ENCODE measurements at regions not wholly inside any gene's neighbourhood (a gene's known extent, or its start where the extent isn't known, plus 50 kb on each side); places are given as distances from the start of the nearest gene placed in this dataset.

DNA sequence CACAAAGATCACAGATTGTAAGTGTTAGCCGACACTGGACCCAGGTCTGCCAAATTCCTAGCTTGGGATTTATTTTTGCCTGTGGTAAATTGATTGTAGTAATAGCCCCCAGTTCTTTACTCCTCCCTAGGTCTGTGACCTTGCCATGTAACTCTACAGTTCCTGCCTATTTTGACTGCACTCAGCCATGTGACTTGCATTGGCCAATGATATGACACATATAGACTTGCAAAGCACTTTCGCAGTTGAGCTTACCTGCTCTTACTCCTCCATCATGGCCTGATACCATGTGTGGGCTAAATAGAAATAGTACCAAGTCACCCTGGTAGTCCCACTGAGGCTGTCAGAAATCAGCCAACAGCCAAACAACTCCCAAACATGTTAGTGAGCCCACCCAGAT is 240.3 kb downstream of the DUSP6 start:
- no peak overlapping the region for H2AFZ ChIP-seq (ENCODE audit: insufficient read depth, low read length, poor library complexity)
- H3K36me3 ChIP-seq (ENCODE audit: control insufficient read depth in 1 of 2, insufficient read depth in 2 of 2, low read length in 2 of 2) = no peaks in the 10 kb centered on the region
- no peaks in the 10 kb centered on the region for H3K9me3 ChIP-seq (ENCODE audit: insufficient read depth, low read depth, low read length)
- WGBS (ENCODE audit: extremely low coverage, insufficient coverage, insufficient read length) = no CpG with 5 or more reads among the region's 2 CpGs
- H3K79me2 ChIP-seq (ENCODE audit: control insufficient read depth, insufficient read depth, low read length, poor library complexity) = no peaks in the 10 kb centered on the region
- no peak overlapping the region for H3K4ac ChIP-seq (ENCODE audit: low read depth, low read length)
- H3K4me3 ChIP-seq (ENCODE audit: low read depth, low read length) = no peak overlapping the region
- H3K4me2 ChIP-seq (ENCODE audit: low read length) = no peak overlapping the region
- no peak overlapping the region for H4K91ac ChIP-seq (ENCODE audit: low read depth, low read length)
- no peaks in the 10 kb centered on the region for H3K4me1 ChIP-seq (ENCODE audit: control insufficient read depth in 1 of 2, insufficient read depth in 2 of 2, low read length in 2 of 2)
- no peak overlapping the region for H4K12ac ChIP-seq (ENCODE audit: low read depth, low read length)
- no peak overlapping the region for H2BK120ac ChIP-seq (ENCODE audit: insufficient read depth, low read length, poor library complexity)
- H3K23ac ChIP-seq (ENCODE audit: low read length) = no peak overlapping the region
- no peak for DNase-seq
- no peaks in the 10 kb centered on the region for H3K27me3 ChIP-seq (ENCODE audit: insufficient read depth, low read length)
- H3K18ac ChIP-seq (ENCODE audit: low read length) = no peak overlapping the region
- no peak overlapping the region for H3K14ac ChIP-seq (ENCODE audit: low read length)
- no peak overlapping the region for H2BK5ac ChIP-seq (ENCODE audit: low read depth, low read length, poor library complexity)
- H3K27ac ChIP-seq (ENCODE audit: low read depth, low read length) = no peak overlapping the region
- H3K9ac ChIP-seq (ENCODE audit: low read length) = no peak overlapping the region
- H2AK5ac ChIP-seq (ENCODE audit: low read length) = no peak overlapping the region
- no peaks in the 10 kb centered on the region for H3K79me1 ChIP-seq (ENCODE audit: low read length)
- H4K8ac ChIP-seq (ENCODE audit: low read depth, low read length) = no peak overlapping the region
- no peak overlapping the region for H2BK12ac ChIP-seq (ENCODE audit: low read length)

DNA sequence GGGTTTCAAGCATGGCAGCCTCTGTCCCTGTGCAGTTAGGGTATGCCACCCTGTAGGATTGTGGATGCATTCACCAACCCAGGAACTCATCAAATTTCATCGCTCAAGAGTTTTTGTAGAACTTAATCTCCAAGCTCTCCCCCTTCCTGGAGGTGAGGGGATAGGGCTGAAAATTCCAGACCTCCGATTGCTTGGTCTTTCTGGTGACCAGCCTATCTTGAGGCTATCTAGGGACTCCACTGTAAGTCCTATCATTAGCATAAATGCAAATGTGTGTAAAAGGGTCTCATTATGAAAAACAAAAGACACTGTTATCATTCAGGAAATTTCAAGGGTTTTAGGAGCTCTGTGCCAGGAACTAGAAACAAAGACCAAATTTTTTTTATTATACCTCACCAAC is 244.0 kb downstream of the DUSP6 start:
- no peak overlapping the region for H3K27ac ChIP-seq (ENCODE audit: low read depth, low read length)
- H3K9me3 ChIP-seq (ENCODE audit: insufficient read depth, low read depth, low read length) = no peaks in the 10 kb centered on the region
- peak overlapping the region; percentile 28 for H3K9ac ChIP-seq (ENCODE audit: low read length)
- H3K14ac ChIP-seq (ENCODE audit: low read length) = no peak overlapping the region
- H3K4me3 ChIP-seq (ENCODE audit: low read depth, low read length) = no peak overlapping the region
- H3K23ac ChIP-seq (ENCODE audit: low read length) = no peak overlapping the region
- H3K4me2 ChIP-seq (ENCODE audit: low read length) = no peak overlapping the region
- no peaks in the 10 kb centered on the region for H3K79me2 ChIP-seq (ENCODE audit: control insufficient read depth, insufficient read depth, low read length, poor library complexity)
- no peak overlapping the region for H4K12ac ChIP-seq (ENCODE audit: low read depth, low read length)
- no peak overlapping the region for H2BK12ac ChIP-seq (ENCODE audit: low read length)
- H4K91ac ChIP-seq (ENCODE audit: low read depth, low read length) = no peak overlapping the region
- H3K27me3 ChIP-seq (ENCODE audit: insufficient read depth, low read length) = no peaks in the 10 kb centered on the region
- H2AK5ac ChIP-seq (ENCODE audit: low read length) = no peak overlapping the region
- H3K18ac ChIP-seq (ENCODE audit: low read length) = no peak overlapping the region
- no peak overlapping the region for H2BK5ac ChIP-seq (ENCODE audit: low read depth, low read length, poor library complexity)
- H3K79me1 ChIP-seq (ENCODE audit: low read length) = no peaks in the 10 kb centered on the region
- no CpG with 5 or more reads among the region's 2 CpGs for WGBS (ENCODE audit: extremely low coverage, insufficient coverage, insufficient read length)
- no peak overlapping the region for H2AFZ ChIP-seq (ENCODE audit: insufficient read depth, low read length, poor library complexity)
- DNase-seq = no peak
- H2BK120ac ChIP-seq (ENCODE audit: insufficient read depth, low read length, poor library complexity) = no peak overlapping the region
- H3K4me1 ChIP-seq (ENCODE audit: control insufficient read depth in 1 of 2, insufficient read depth in 2 of 2, low read length in 2 of 2) = no peaks in the 10 kb centered on the region
- no peak overlapping the region for H3K4ac ChIP-seq (ENCODE audit: low read depth, low read length)
- H4K8ac ChIP-seq (ENCODE audit: low read depth, low read length) = no peak overlapping the region
- no peaks in the 10 kb centered on the region for H3K36me3 ChIP-seq (ENCODE audit: control insufficient read depth in 1 of 2, insufficient read depth in 2 of 2, low read length in 2 of 2)

DNA sequence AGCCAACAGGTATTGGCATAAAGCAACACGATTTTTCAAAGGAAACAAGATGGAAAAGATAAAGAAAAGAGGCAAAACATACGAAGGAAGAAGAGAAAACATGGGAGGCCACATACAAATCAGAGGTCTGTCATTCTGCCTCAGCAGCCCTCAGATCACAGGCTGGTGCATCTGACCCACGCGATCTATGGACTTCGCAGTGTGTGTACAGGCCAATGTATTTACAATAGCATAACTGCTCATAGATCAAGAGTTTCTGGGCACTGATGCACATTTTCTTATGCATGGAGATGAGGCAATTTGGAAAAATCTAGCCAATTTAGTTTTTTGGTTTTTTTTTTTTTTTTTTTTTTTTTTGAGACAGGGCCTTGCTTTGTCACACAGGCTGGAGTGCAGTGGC is 245.4 kb downstream of the DUSP6 start:
- H3K4me1 ChIP-seq (ENCODE audit: control insufficient read depth in 1 of 2, insufficient read depth in 2 of 2, low read length in 2 of 2) = no peaks in the 10 kb centered on the region
- no peaks in the 10 kb centered on the region for H3K79me1 ChIP-seq (ENCODE audit: low read length)
- no peak overlapping the region for H3K4me3 ChIP-seq (ENCODE audit: low read depth, low read length)
- no peaks in the 10 kb centered on the region for H3K36me3 ChIP-seq (ENCODE audit: control insufficient read depth in 1 of 2, insufficient read depth in 2 of 2, low read length in 2 of 2)
- no peak overlapping the region for H4K91ac ChIP-seq (ENCODE audit: low read depth, low read length)
- H2AFZ ChIP-seq (ENCODE audit: insufficient read depth, low read length, poor library complexity) = no peak overlapping the region
- H2BK5ac ChIP-seq (ENCODE audit: low read depth, low read length, poor library complexity) = no peak overlapping the region
- no peak overlapping the region for H2BK12ac ChIP-seq (ENCODE audit: low read length)
- H2BK120ac ChIP-seq (ENCODE audit: insufficient read depth, low read length, poor library complexity) = no peak overlapping the region
- H4K8ac ChIP-seq (ENCODE audit: low read depth, low read length) = no peak overlapping the region
- no peak overlapping the region for H2AK5ac ChIP-seq (ENCODE audit: low read length)
- H3K79me2 ChIP-seq (ENCODE audit: control insufficient read depth, insufficient read depth, low read length, poor library complexity) = no peaks in the 10 kb centered on the region
- no peak for DNase-seq
- no peak overlapping the region for H3K18ac ChIP-seq (ENCODE audit: low read length)
- WGBS (ENCODE audit: extremely low coverage, insufficient coverage, insufficient read length) = no CpG with 5 or more reads among the region's 5 CpGs
- no peak overlapping the region for H3K9ac ChIP-seq (ENCODE audit: low read length)
- H3K9me3 ChIP-seq (ENCODE audit: insufficient read depth, low read depth, low read length) = no peaks in the 10 kb centered on the region
- no peaks in the 10 kb centered on the region for H3K27me3 ChIP-seq (ENCODE audit: insufficient read depth, low read length)
- H3K27ac ChIP-seq (ENCODE audit: low read depth, low read length) = no peak overlapping the region
- H3K4me2 ChIP-seq (ENCODE audit: low read length) = no peak overlapping the region
- no peak overlapping the region for H3K4ac ChIP-seq (ENCODE audit: low read depth, low read length)
- no peak overlapping the region for H3K23ac ChIP-seq (ENCODE audit: low read length)
- H4K12ac ChIP-seq (ENCODE audit: low read depth, low read length) = no peak overlapping the region
- no peak overlapping the region for H3K14ac ChIP-seq (ENCODE audit: low read length)

DNA sequence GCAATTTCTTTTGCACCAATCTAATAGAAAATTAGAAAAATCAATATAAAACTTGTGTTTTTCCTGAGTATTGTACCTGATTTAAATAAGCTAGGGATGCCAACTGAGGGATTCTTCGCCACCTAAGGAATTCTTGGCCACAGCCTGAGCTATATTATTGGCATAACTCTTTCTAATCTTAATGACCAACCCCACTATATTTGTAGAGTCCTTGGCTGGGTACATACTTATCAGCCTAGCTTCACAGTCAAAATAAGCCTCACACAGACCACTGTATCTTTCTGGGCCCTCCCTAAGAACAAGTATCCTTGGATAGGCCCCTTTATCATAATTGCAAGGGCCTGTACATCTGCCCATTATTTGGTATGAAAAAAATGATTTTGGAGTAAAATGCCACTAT is 247.1 kb downstream of the DUSP6 start:
- no peaks in the 10 kb centered on the region for H3K79me1 ChIP-seq (ENCODE audit: low read length)
- no peaks in the 10 kb centered on the region for H3K36me3 ChIP-seq (ENCODE audit: control insufficient read depth in 1 of 2, insufficient read depth in 2 of 2, low read length in 2 of 2)
- no peak overlapping the region for H4K8ac ChIP-seq (ENCODE audit: low read depth, low read length)
- H3K27me3 ChIP-seq (ENCODE audit: insufficient read depth, low read length) = no peaks in the 10 kb centered on the region
- H2AFZ ChIP-seq (ENCODE audit: insufficient read depth, low read length, poor library complexity) = no peak overlapping the region
- no peak for DNase-seq
- H2AK5ac ChIP-seq (ENCODE audit: low read length) = no peak overlapping the region
- no peaks in the 10 kb centered on the region for H3K9me3 ChIP-seq (ENCODE audit: insufficient read depth, low read depth, low read length)
- no peak overlapping the region for H3K4me3 ChIP-seq (ENCODE audit: low read depth, low read length)
- no peak overlapping the region for H3K14ac ChIP-seq (ENCODE audit: low read length)
- no peak overlapping the region for H2BK12ac ChIP-seq (ENCODE audit: low read length)
- H3K18ac ChIP-seq (ENCODE audit: low read length) = no peak overlapping the region
- H3K4me1 ChIP-seq (ENCODE audit: control insufficient read depth in 1 of 2, insufficient read depth in 2 of 2, low read length in 2 of 2) = no peaks in the 10 kb centered on the region
- no CpG with 5 or more reads among the region's 1 CpG for WGBS (ENCODE audit: extremely low coverage, insufficient coverage, insufficient read length)
- no peak overlapping the region for H2BK120ac ChIP-seq (ENCODE audit: insufficient read depth, low read length, poor library complexity)
- H3K79me2 ChIP-seq (ENCODE audit: control insufficient read depth, insufficient read depth, low read length, poor library complexity) = no peaks in the 10 kb centered on the region
- H3K4me2 ChIP-seq (ENCODE audit: low read length) = no peak overlapping the region
- H3K9ac ChIP-seq (ENCODE audit: low read length) = no peak overlapping the region
- H3K23ac ChIP-seq (ENCODE audit: low read length) = no peak overlapping the region
- no peak overlapping the region for H3K4ac ChIP-seq (ENCODE audit: low read depth, low read length)
- H3K27ac ChIP-seq (ENCODE audit: low read depth, low read length) = no peak overlapping the region
- no peak overlapping the region for H4K91ac ChIP-seq (ENCODE audit: low read depth, low read length)
- H2BK5ac ChIP-seq (ENCODE audit: low read depth, low read length, poor library complexity) = no peak overlapping the region
- H4K12ac ChIP-seq (ENCODE audit: low read depth, low read length) = no peak overlapping the region

Measured in trophoblast cell (in vitro differentiated cells and primary cell).